ENCODE measurements at regions not wholly inside any gene's neighbourhood (a gene's known extent, or its start where the extent isn't known, plus 50 kb on each side); places are given as distances from the start of the nearest gene placed in this dataset.

GRCh38 chr1:217327901-217328300 lies 303.0 kb downstream of the GPATCH2 start:
- Histone ChIP-seq H3K9me3 (replicated peaks; ENCODE audit: control insufficient read depth, insufficient read depth, low read depth, low read length) (no peaks in the 10 kb centered on the region), H3K27me3 (ENCODE audit: control insufficient read depth in 2 of 2, insufficient read depth in 2 of 2, low read length in 2 of 2) (no peaks in the 10 kb centered on the region), H3K4me1 (replicated peaks in 1 of 2; ENCODE audit: control insufficient read depth in 2 of 2, insufficient read depth in 2 of 2, low read length in 2 of 2) (no peaks in the 10 kb centered on the region), H3K36me3 (ENCODE audit: control insufficient read depth, insufficient read depth, low read length) (no peaks in the 10 kb centered on the region), H4K20me1 (replicated peaks; ENCODE audit: control insufficient read depth, insufficient read depth, low read length) (no peaks in the 10 kb centered on the region), H3K79me2 (ENCODE audit: control insufficient read depth, insufficient read depth, low read length) (no peaks in the 10 kb centered on the region), H3K4me3 (no peak overlapping the region), H3K4me2 (ENCODE audit: insufficient read depth, low read length) (no peak overlapping the region), H3K9ac (ENCODE audit: insufficient read depth in 1 of 2, low read depth in 2 of 2, low read length in 2 of 2) (no peak overlapping the region), H2AFZ (ENCODE audit: low read depth, low read length) (no peak overlapping the region), H3K27ac (ENCODE audit: extremely low read depth, low read depth, low read length) (no peak overlapping the region), H3K9me1 (ENCODE audit: control insufficient read depth, insufficient read depth, low read length) (no peaks in the 10 kb centered on the region)
- intact Hi-C loops (cut with micrococcal nuclease) (no loop called here), in situ Hi-C loops (cut with MboI) (no loop called here)
- 2% methylated on average over 3 of the region's 3 CpGs for WGBS (ENCODE audit: insufficient coverage, low coverage, missing lambda C conversion rate)
- no TSS peak for BruUV-seq (replicated peaks)
- ChIA-PET POLR2A (no interaction called here), CTCF (ENCODE audit: low intra/inter-chr PET ratio) (no interaction called here)
- ATAC-seq, result no peak
- no peak for FAIRE-seq
- DNase-seq (ENCODE audit: extremely low read depth in 1 of 4, low spot score in 3 of 4), result no peak
- TF ChIP-seq TARDBP (IDR thresholded peaks at IDR 0.05) (no peak), GTF3C2 (IDR thresholded peaks at IDR 0.05; ENCODE audit: borderline replicate concordance, extremely low read depth, insufficient read length) (no peak), GTF2E2 (tag; IDR thresholded peaks at IDR 0.05) (no peak), IFI16 (CRISPR knock-in tag; IDR thresholded peaks at IDR 0.05) (no peak), FOXJ3 (CRISPR knock-in tag; IDR thresholded peaks at IDR 0.05) (no peak), SP1 (CRISPR knock-in tag; IDR thresholded peaks at IDR 0.05) (no peak), TBL1XR1 (IDR thresholded peaks at IDR 0.05; ENCODE audit: low read length in 2 of 2) (no peak), EP400 (IDR thresholded peaks at IDR 0.05) (no peak), SPI1 (IDR thresholded peaks at IDR 0.05; ENCODE audit: borderline replicate concordance, low read depth, low read length) (no peak), TEAD2 (tag; IDR thresholded peaks at IDR 0.05) (no peak), NR3C1 (CRISPR knock-in tag; IDR thresholded peaks at IDR 0.05) (no peak)
